Esophagus (tissue), 2 donors: ENCODE measurements at regions not wholly inside any gene's neighbourhood (a gene's known extent, or its start where the extent isn't known, plus 50 kb on each side); places are given as distances from the start of the nearest gene placed in this dataset.

Experiments used
- H3K27ac ChIP-seq, 2 donors: one replicate each; pipeline ENCODE4 v1.5.1; 2013; ENCODE audit warnings: low read depth in 2 of 2, mild to moderate bottlenecking in 2 of 2, inconsistent platforms in 1 of 2, low read length in 1 of 2, moderate library complexity in 1 of 2
- H3K27me3 ChIP-seq, 2 donors: one replicate each; pipeline ENCODE4 v1.6.1; 2013; ENCODE audit warnings: low read length in 2 of 2, control low read depth in 1 of 2, mild to moderate bottlenecking in 1 of 2; ENCODE audit not compliant: insufficient read depth in 2 of 2, control insufficient read depth in 1 of 2
- H3K36me3 ChIP-seq, 2 donors: one replicate each; pipeline ENCODE4 v1.6.1; 2013; ENCODE audit warnings: low read length in 1 of 2; ENCODE audit not compliant: control insufficient read depth in 2 of 2, insufficient read depth in 2 of 2
- H3K4me1 ChIP-seq, 2 donors: one replicate each; pipeline ENCODE4 v1.6.1; 2013; ENCODE audit warnings: low read length in 1 of 2; ENCODE audit not compliant: control insufficient read depth in 2 of 2, insufficient read depth in 2 of 2
- H3K4me3 ChIP-seq, 2 donors: one replicate each; pipeline ENCODE4 v1.5.1; 2013; ENCODE audit warnings: low read length in 2 of 2, mild to moderate bottlenecking in 2 of 2, low read depth in 1 of 2, moderate library complexity in 1 of 2
- H3K9me3 ChIP-seq, 2 donors: one replicate each; pipeline ENCODE4 v1.6.1; 2013; ENCODE audit warnings: mild to moderate bottlenecking in 2 of 2, low read depth in 1 of 2, low read length in 1 of 2, moderate library complexity in 1 of 2; ENCODE audit not compliant: control insufficient read depth in 2 of 2, insufficient read depth in 1 of 2
- WGBS, 2 donors: extraction: QIAGEN DNeasy Blood & Tissue Kit; methylation state at CpG; one replicate each; pipeline ENCODE4 v1.1.7; 2013; 5-methylcytosine and 5-hydroxymethylcytosine counted together
- donor health status: healthy with polysubstance abuse.
- donor health status: Bipolar disorder and iron deficiency.

DNA sequence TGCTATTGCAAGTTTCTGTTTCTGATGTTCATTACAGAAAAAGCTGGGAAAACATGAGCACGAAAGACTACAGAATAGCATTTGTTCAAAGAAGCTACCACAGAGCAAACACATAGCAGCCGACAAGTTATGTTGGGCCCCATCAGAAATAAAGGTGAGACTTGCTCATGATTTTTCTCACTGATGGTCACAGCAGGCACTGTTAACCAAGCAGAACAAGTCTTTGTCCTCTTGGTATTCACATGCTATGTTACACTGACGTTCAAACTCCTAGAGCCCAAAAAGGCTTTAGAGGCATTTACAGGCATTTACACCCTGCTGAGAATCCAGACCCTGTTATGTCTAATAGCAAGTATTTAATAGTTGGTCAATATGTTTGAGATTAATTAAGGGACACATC is 235.0 kb upstream of the HNMT start:
- Histone ChIP-seq H3K36me3 (no peaks in the 10 kb centered on the region), H3K4me1 (no peaks in the 10 kb centered on the region), H3K27ac (no peak overlapping the region), H3K4me3 (no peak overlapping the region), H3K9me3 (no peaks in the 10 kb centered on the region), H3K27me3 (no peaks in the 10 kb centered on the region)
- WGBS, 2 donors: 38 to 47% methylated on average over 3 of the region's 3 CpGs

DNA sequence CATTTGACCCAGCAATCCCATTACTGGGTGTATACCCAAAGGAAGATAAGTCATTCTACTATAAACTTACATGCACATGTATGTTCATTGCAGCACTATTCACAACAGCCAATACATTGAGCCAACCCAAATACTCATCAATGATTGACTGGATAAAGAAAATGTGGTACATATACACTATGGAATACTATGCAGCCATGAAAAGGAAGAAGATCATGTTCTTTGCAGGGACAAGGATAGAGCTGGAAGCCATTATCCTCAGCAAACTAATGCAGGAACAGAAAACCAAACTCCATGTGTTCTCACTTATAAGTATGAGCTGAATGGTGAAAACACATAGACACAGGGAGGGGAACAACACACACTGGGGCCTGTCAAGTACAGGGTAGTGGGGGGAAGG is 226.7 kb upstream of the HNMT start:
- H3K27me3 ChIP-seq: no peaks in the 10 kb centered on the region
- H3K36me3 ChIP-seq: no peaks in the 10 kb centered on the region
- no peak overlapping the region for H3K27ac ChIP-seq
- no peaks in the 10 kb centered on the region for H3K4me1 ChIP-seq
- H3K9me3 ChIP-seq: no peaks in the 10 kb centered on the region
- H3K4me3 ChIP-seq: no peak overlapping the region

DNA sequence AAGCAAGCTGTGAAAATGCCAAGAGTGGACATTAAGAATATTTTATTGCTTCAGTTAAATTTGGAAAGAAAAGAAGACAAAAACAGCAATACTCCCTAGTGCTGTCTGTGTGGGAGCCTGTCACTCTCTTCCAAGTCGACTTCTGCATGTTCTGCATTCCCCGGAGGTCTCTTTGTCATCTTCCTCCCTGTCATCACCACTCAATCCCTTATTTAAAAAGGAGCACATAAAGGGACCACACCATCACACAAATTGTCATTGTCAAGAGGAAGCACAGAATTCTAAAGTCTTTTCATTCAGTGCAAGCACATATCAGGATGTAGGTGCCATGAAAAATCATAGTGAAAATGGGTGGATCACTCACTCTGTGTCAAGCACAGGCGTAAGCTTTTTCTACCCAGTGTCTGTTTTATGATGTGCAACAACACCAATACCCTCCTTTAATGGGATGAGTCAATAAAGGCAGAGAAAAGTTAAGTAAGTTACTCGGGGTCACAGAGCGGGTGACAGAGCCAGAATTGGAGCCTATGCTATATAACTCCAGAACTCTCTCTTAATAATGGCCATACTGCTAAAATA is 222.4 kb upstream of the HNMT start:
- Histone ChIP-seq H3K27me3 (no peaks in the 10 kb centered on the region), H3K9me3 (no peaks in the 10 kb centered on the region), H3K27ac (no peak overlapping the region), H3K4me3 (no peak overlapping the region), H3K4me1 (no peaks in the 10 kb centered on the region), H3K36me3 (no peaks in the 10 kb centered on the region)
- WGBS, 2 donors: 69 to 73% methylated on average over 5 of the region's 5 CpGs

DNA sequence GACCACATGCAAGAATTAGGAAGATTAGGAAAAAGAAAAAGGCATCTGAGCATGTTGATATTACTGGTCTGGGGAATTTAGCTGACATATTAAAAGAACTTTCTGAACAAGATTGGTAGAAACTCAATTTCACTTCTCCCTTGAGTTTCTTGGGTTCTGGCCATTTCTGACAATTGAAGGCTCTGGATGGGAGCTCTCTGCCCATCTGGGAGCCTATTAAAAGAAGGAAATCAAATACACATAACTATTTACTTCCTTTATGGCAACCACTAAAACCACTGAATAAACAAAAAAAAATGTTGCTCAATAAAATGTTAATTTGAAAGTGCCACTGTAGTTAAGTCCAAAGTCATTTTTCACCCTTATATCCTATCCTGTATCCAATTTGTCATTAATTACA is 216.8 kb upstream of the HNMT start:
- Histone ChIP-seq H3K36me3 (no peaks in the 10 kb centered on the region), H3K9me3 (no peaks in the 10 kb centered on the region), H3K27me3 (no peaks in the 10 kb centered on the region), H3K27ac (no peak overlapping the region), H3K4me3 (no peak overlapping the region), H3K4me1 (no peaks in the 10 kb centered on the region)

DNA sequence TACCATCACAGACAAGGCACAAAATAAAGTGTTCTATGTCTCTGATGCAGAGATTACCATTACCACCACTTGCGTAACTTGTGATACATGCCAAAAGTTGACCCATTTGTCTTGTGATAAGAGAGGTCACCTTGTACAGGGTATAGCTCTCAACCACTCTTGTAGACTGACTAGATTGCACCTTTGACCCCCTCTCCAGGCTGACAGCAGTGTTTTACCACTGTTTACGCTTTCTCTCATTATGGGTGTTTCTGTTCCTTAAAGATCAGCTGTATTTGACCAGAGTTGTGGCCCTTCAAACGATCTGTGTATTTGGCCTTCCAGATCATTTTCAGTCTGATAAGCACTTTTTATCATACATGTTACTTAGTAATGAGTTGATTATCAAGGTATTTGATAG is 215.7 kb upstream of the HNMT start:
- H3K4me1 ChIP-seq: no peaks in the 10 kb centered on the region
- 60 to 68% methylated on average over 3 of the region's 3 CpGs for WGBS, 2 donors
- H3K9me3 ChIP-seq: no peaks in the 10 kb centered on the region
- no peaks in the 10 kb centered on the region for H3K27me3 ChIP-seq
- no peaks in the 10 kb centered on the region for H3K36me3 ChIP-seq
- no peak overlapping the region for H3K4me3 ChIP-seq
- H3K27ac ChIP-seq: no peak overlapping the region

DNA sequence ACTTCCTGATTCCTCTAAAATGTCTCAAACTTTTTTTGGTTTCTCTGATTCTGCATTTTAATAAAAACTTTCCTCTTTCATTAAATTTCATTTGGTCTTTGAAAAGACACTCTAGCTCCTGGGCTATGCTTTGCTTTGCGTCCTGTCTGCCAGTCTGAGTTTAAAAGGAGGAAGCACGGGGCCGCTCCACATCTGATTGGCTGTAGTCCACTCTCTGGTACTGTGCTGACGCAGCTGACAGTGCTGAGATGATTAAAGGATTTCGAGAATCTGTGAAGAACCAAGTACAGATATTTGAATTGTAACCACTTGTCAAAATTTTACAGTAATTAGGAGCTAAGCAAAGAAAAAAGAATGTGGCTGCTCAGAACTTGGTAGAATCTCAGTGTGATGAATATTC is 199.6 kb upstream of the HNMT start:
- H3K36me3 ChIP-seq: no peaks in the 10 kb centered on the region
- WGBS, 2 donors: 47 to 53% methylated on average over 5 of the region's 5 CpGs
- no peak overlapping the region for H3K4me3 ChIP-seq
- no peak overlapping the region for H3K27ac ChIP-seq
- no peaks in the 10 kb centered on the region for H3K9me3 ChIP-seq
- H3K4me1 ChIP-seq: no peaks in the 10 kb centered on the region
- H3K27me3 ChIP-seq: no peaks in the 10 kb centered on the region

DNA sequence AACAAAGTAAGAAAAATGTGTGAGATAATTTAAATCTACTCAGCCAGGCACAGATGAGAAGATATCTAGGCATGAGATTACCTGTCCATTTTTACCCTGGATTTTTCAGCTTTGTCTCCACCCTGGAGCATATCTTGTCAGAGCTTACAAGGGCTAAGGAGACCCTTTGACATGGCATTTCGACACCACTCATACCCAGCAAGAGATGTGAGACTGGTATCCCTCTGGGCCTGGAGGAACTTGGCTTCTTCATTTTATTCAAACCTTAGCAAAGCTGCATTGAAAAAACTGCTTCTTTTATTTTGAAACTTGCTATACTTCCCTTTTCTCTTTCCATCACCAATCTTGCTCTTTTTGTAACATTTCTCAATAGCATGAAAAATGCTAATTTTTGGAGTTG is 194.9 kb upstream of the HNMT start:
- Histone ChIP-seq H3K27ac (no peak overlapping the region), H3K9me3 (no peaks in the 10 kb centered on the region), H3K27me3 (peaks cover 0 to 2% of the 10 kb centered on the region in 2 donors), H3K4me3 (no peak overlapping the region), H3K36me3 (no peaks in the 10 kb centered on the region), H3K4me1 (no peaks in the 10 kb centered on the region)
- WGBS, 2 donors: 49 to 55% methylated on average over 1 of the region's 1 CpG

DNA sequence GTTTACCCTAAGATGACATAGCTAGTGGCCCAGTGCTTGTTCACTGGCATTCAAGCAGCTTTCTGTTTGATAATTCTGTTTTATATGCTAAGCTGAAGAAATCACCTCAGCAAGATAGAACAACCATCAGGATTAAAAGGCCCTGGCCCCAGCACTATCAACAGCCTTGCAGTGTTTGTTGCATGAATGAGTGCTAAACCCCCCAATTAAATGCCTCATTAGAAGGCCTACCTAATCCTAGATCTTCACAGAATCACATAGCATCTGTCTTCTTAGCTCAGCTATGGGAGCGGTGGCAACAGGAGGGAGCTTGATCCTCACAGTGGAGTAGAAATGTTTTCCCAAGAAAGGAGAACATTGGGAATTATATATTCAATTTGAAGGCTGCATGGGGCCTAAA is 194.1 kb upstream of the HNMT start:
- no peak overlapping the region for H3K27ac ChIP-seq
- H3K9me3 ChIP-seq: no peaks in the 10 kb centered on the region
- H3K36me3 ChIP-seq: no peaks in the 10 kb centered on the region
- peaks cover 0 to 2% of the 10 kb centered on the region in 2 donors for H3K27me3 ChIP-seq
- H3K4me1 ChIP-seq: no peaks in the 10 kb centered on the region
- 96 to 97% methylated on average over 1 of the region's 1 CpG for WGBS, 2 donors
- no peak overlapping the region for H3K4me3 ChIP-seq

DNA sequence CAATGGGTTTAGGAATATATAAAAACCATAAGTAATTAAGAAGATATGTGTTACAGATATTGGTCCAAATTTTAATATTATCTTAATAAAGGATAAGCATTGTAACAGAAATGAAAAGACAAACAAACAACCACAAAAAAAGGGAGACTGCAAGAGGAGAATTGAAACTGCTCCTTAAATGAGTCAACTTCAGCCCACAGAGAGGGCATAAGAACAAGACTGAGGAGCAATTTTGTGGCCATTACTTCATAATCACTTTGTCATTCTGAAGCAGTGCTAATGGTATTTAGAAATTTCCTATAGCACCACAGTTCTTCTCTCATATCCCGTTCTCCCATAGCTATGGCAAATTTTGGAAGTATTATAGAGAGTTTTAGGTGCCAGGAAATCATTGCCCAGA is 193.2 kb upstream of the HNMT start:
- no peaks in the 10 kb centered on the region for H3K36me3 ChIP-seq
- no peak overlapping the region for H3K4me3 ChIP-seq
- no peaks in the 10 kb centered on the region for H3K9me3 ChIP-seq
- no peak overlapping the region for H3K27ac ChIP-seq
- H3K27me3 ChIP-seq: peaks cover 0 to 2% of the 10 kb centered on the region in 2 donors
- 68 to 71% methylated on average over 1 of the region's 1 CpG for WGBS, 2 donors
- H3K4me1 ChIP-seq: no peaks in the 10 kb centered on the region

DNA sequence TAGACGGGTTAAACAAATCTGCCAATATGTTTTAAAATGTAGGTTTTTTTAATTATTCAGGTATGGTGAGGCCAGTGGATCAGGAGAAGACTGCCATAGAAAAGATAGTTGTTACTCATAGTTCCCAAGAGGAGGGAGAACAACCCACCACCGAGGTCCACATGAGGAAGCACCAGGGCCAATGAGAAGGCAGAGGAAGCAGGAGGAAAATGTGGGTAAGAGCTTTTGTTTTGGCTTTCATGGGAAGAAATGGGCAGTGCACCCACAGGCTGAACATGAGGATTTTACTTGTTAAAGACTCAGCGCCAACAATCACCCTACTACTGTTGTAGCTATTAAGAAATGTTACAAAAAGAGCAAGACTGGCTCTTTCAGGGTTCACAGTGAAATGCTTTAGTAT is 191.8 kb upstream of the HNMT start:
- no peaks in the 10 kb centered on the region for H3K4me1 ChIP-seq
- H3K36me3 ChIP-seq: no peaks in the 10 kb centered on the region
- H3K27me3 ChIP-seq: peaks cover 0 to 2% of the 10 kb centered on the region in 2 donors
- H3K27ac ChIP-seq: no peak overlapping the region
- H3K9me3 ChIP-seq: no peaks in the 10 kb centered on the region
- no peak overlapping the region for H3K4me3 ChIP-seq
- WGBS, 2 donors: 79% methylated on average over 3 of the region's 3 CpGs
